HepG2 (cell line): ENCODE measurements at regions not wholly inside any gene's neighbourhood (a gene's known extent, or its start where the extent isn't known, plus 50 kb on each side); places are given as distances from the start of the nearest gene placed in this dataset.
A peak's percentile ranks its signal among the peaks of the same experiment; 100 is the strongest.

ENCODE experiments used
- ATAC-seq: fragments of 200-7000 bp; cut with Tn5 transposase; 3 replicates; pipeline ENCODE4 v1.9.1; 2020; ENCODE audit warnings: mild to moderate bottlenecking, moderate library complexity
- BruUV-seq: library from RNA; stranded (reverse); fragments of 400-500 nt; replicated peaks from 2 replicates; lab custom pipeline; 2021; lab: Mats Ljungman, UMichigan
- CTCF ChIA-PET: fragments of 300-600 bp; formaldehyde crosslinking; extraction: SDS; loops from one replicate; lab custom pipeline; 2021; ENCODE audit warnings: low total read pairs, inconsistent platforms, low intra/inter-chr PET ratio; lab: Yijun Ruan, JAX
- POLR2A ChIA-PET: fragments of 350-600 bp; sonication (Branson Sonifier 250); formaldehyde crosslinking; loops from one replicate; lab custom pipeline; 2020; ENCODE audit warnings: antibody characterized with exemption, inconsistent platforms; lab: Yijun Ruan, JAX
- DNase-seq: peaks from one replicate; pipeline ENCODE4 v3.0.0-alpha.2; 2015; ENCODE audit warnings: low spot score
- FAIRE-seq: peaks from 3 replicates; lab custom pipeline; 2011; peaks lifted over from hg19 to GRCh38; lab: Jason Lieb, UNC
- H2AFZ ChIP-seq: one replicate; pipeline ENCODE4 v1.6.1; 2011; ENCODE audit warnings: low read length, inconsistent platforms
- H3K27ac ChIP-seq: fragments of 300-600 bp; 3 replicates; pipeline ENCODE4 v1.8.0; 2011; ENCODE audit warnings: mixed run types, mild to moderate bottlenecking, mixed read lengths, low read length, inconsistent platforms; ENCODE audit not compliant: insufficient read depth; ENCODE audit errors: extremely low read length
- H3K27me3 ChIP-seq, 2 experiments: fragments of 200-600 bp in 1 of 2; 2 replicates in 1 of 2; 3 replicates in 1 of 2; pipeline versions ENCODE4 v1.6.0 to v1.8.0; 2011; ENCODE audit warnings: low read length in 2 of 2, mild to moderate bottlenecking in 2 of 2, moderate library complexity in 2 of 2, inconsistent platforms in 1 of 2; ENCODE audit not compliant: insufficient read depth in 2 of 2, control insufficient read depth in 1 of 2
- H3K36me3 ChIP-seq, 2 experiments: fragments of 200-600 bp in 1 of 2; replicated peaks in 1 of 2; 2 replicates in 1 of 2; 3 replicates in 1 of 2; pipeline versions ENCODE4 v1.5.1 to v1.8.0; 2011; ENCODE audit warnings: low read length in 2 of 2, inconsistent platforms in 1 of 2; ENCODE audit not compliant: insufficient read depth in 2 of 2, control insufficient read depth in 1 of 2
- H3K4me1 ChIP-seq: 2 replicates; pipeline ENCODE4 v1.5.1; 2012; ENCODE audit warnings: low read length, inconsistent platforms; ENCODE audit not compliant: insufficient read depth
- H3K4me2 ChIP-seq: 2 replicates; pipeline ENCODE4 v1.6.0; 2011; ENCODE audit warnings: low read depth, low read length, inconsistent platforms
- H3K4me3 ChIP-seq, 3 experiments: fragments of 200-600 bp in 1 of 3; sonication (generic), shearing (Covaris generic) in 1 of 3; replicated peaks in 1 of 3; 2 replicates each; pipeline ENCODE4 v1.5.1; 2011 to 2016; ENCODE audit warnings: low read length in 3 of 3, inconsistent platforms in 2 of 3, low read depth in 2 of 3, mild to moderate bottlenecking in 2 of 3, control low read depth in 1 of 3, mixed read lengths in 1 of 3; ENCODE audit not compliant: insufficient read depth in 1 of 3
- H3K79me2 ChIP-seq: one replicate; pipeline ENCODE4 v1.6.1; 2011; ENCODE audit warnings: low read length, inconsistent platforms; ENCODE audit not compliant: insufficient read depth
- H3K9ac ChIP-seq: 2 replicates; pipeline ENCODE4 v1.6.0; 2011; ENCODE audit warnings: mild to moderate bottlenecking, low read depth, low read length, inconsistent platforms; ENCODE audit not compliant: insufficient read depth
- H3K9me3 ChIP-seq: 2 replicates; pipeline ENCODE4 v1.5.1; 2012; ENCODE audit warnings: mild to moderate bottlenecking, low read length
- H4K20me1 ChIP-seq: 2 replicates; pipeline ENCODE4 v1.6.0; 2011; ENCODE audit warnings: inconsistent platforms, mild to moderate bottlenecking, low read length, moderate library complexity; ENCODE audit not compliant: insufficient read depth
- ATF7 ChIP-seq, 2 experiments: fragments of 450-650 bp in 1 of 2; sonication (generic) in 1 of 2; formaldehyde crosslinking in 1 of 2; IDR thresholded peaks; 2 replicates each; pipeline versions ENCODE4 v1.4.0 to v1.6.1; 2016 to 2020; ENCODE audit warnings: antibody characterized with exemption in 1 of 2, mild to moderate bottlenecking in 1 of 2, missing genetic modification reagents in 1 of 2
- CCDC6 ChIP-seq: sonication (generic); formaldehyde crosslinking; IDR thresholded peaks from 2 replicates; pipeline ENCODE4 v1.8.1; 2022; ENCODE audit warnings: mild to moderate bottlenecking, missing genetic modification reagents, moderate library complexity
- FOXJ3 ChIP-seq: sonication (generic); formaldehyde crosslinking; IDR thresholded peaks from 2 replicates; pipeline ENCODE4 v1.4.0; 2020; ENCODE audit warnings: missing genetic modification reagents, mild to moderate bottlenecking, borderline replicate concordance
- NFE2L2 ChIP-seq: fragments of 150-350 bp; IDR thresholded peaks from 2 replicates; pipeline ENCODE4 v1.6.1; 2014; ENCODE audit warnings: low read length
- NPAS2 ChIP-seq: sonication (generic); formaldehyde crosslinking; IDR thresholded peaks from 2 replicates; pipeline ENCODE4 v1.8.0; 2022; ENCODE audit warnings: mild to moderate bottlenecking, missing genetic modification reagents, borderline replicate concordance
- RBM39 ChIP-seq: fragments of 200-400 bp; formaldehyde crosslinking; IDR thresholded peaks from one replicate; pipeline ENCODE4 v1.6.1; 2018; ENCODE audit warnings: antibody characterized with exemption, mild to moderate bottlenecking, low read depth, low read length; ENCODE audit not compliant: poor library complexity, severe bottlenecking
- SIX1 ChIP-seq: sonication (generic); formaldehyde crosslinking; IDR thresholded peaks from 2 replicates; pipeline ENCODE4 v1.4.0; 2020; ENCODE audit warnings: missing genetic modification reagents, borderline replicate concordance
- TGIF2 ChIP-seq: IDR thresholded peaks from 2 replicates; pipeline ENCODE4 v1.6.1; 2016; ENCODE audit warnings: control low read depth, missing compliant biosample characterization
- ZBTB3 ChIP-seq: sonication (generic); formaldehyde crosslinking; IDR thresholded peaks from 2 replicates; pipeline ENCODE4 v1.4.0; 2020; ENCODE audit warnings: low read depth, mild to moderate bottlenecking, moderate library complexity, missing genetic modification reagents, borderline replicate concordance
- ZMYM3 ChIP-seq: sonication (generic); formaldehyde crosslinking; IDR thresholded peaks from 2 replicates; pipeline ENCODE4 v1.5.1; 2020; ENCODE audit warnings: mild to moderate bottlenecking, missing genetic modification reagents
- ZNF383 ChIP-seq: sonication (generic); formaldehyde crosslinking; IDR thresholded peaks from 2 replicates; pipeline ENCODE4 v1.4.0; 2020; ENCODE audit warnings: missing genetic modification reagents, mild to moderate bottlenecking, borderline replicate concordance
- ZNF749 ChIP-seq: sonication (generic); formaldehyde crosslinking; IDR thresholded peaks from 2 replicates; pipeline ENCODE4 v1.8.0; 2022; ENCODE audit warnings: mild to moderate bottlenecking, missing genetic modification reagents, moderate library complexity, borderline replicate concordance
- ZNF792 ChIP-seq: IDR thresholded peaks from 2 replicates; pipeline ENCODE4 v1.6.1; 2016
- ZZZ3 ChIP-seq: sonication (generic); formaldehyde crosslinking; IDR thresholded peaks from 2 replicates; pipeline ENCODE4 v1.4.0; 2020; ENCODE audit warnings: missing genetic modification reagents, mild to moderate bottlenecking, borderline replicate concordance
- WGBS: methylation state at CpG from one replicate; pipeline ENCODE4 v1.1.6; 2017; ENCODE audit warnings: low lambda C conversion rate; 5-methylcytosine and 5-hydroxymethylcytosine counted together
- in situ Hi-C: cut with HindIII; loops from 2 replicates; pipeline ENCODE4 v1.10.0; 2017; ENCODE audit warnings: low pct_unique_long_range_greater_than_20kb; ENCODE audit not compliant: extremely low pct_ligation_motif_present
- intact Hi-C: fragments of 100-400 bp; cut with micrococcal nuclease; formaldehyde crosslinking; loops from one replicate; pipeline ENCODE4 v1.10.0; 2022; ENCODE audit not compliant: unreplicated experiment
- TF ChIP-seq, protein P1 (sequence below): sonication (generic); formaldehyde crosslinking; IDR thresholded peaks from 2 replicates; pipeline ENCODE4 v1.4.0; 2020; ENCODE audit warnings: missing genetic modification reagents

DNA sequence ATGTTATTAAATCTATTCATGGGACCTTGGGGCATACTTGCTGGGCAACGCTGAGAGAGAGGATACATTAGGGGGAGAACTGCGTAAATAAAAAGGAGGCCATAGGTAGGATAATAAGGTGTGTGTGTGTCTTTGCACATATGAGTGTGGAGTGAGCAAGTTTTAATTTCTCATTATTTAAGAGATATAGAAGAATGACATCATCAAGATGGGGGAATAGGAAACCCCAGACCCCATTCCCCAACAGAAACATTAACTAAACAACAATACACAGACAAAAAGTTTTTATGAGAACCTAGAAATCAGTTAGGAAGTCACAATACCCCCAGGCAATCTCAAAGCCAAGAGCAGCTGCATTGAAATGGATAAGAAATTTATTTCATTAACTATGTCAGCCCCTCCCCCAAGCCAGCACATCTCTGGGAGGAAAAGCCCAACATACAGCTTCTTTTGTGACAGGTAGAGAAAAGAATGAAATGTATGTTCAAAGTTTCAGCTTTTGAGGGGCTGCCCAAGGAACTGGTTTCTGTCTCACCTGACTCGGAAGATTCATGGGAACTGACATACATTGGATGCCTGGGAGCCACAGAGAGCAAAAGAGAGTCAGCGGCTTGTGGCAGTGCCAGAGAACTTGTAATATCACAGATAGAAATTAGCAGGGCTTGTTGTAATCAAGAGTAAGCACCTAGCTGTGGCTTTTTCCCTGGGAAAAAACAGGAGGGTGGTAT, 234.3 kb upstream of the NFIA start:
- Histone ChIP-seq H3K9me3 (no peaks in the 10 kb centered on the region), H3K27ac (no peak overlapping the region), H3K79me2 (no peaks in the 10 kb centered on the region), H3K4me2 (no peak overlapping the region), H3K27me3 (no peaks in the 10 kb centered on the region; a peak in 1 of 5 replicates), H3K4me3 (no peak overlapping the region), H4K20me1 (no peaks in the 10 kb centered on the region), H3K4me1 (no peaks in the 10 kb centered on the region), H3K36me3 (no peaks in the 10 kb centered on the region), H2AFZ (no peak overlapping the region), H3K9ac (no peak overlapping the region)
- ChIA-PET CTCF (interaction anchor here (0.9 to 1.3 kb wide), 4 partner anchors 195 to 1004 kb away, joined by 3 to 8 read pairs (median 4); no protein-coding TSS in a partner anchor), POLR2A (no interaction called here)
- WGBS, result 45% methylated on average over 4 of the region's 4 CpGs
- BruUV-seq, result no TSS peak
- TF ChIP-seq ATF7 (IDR thresholded peaks at IDR 0.05) (peak; percentile 86), ATF7 (CRISPR knock-in tag; IDR thresholded peaks at IDR 0.05) (no peak), ZNF383 (CRISPR knock-in tag) (no peak), CCDC6 (CRISPR knock-in tag) (no peak), ZBTB3 (CRISPR knock-in tag) (no peak)
- no peak for FAIRE-seq
- intact Hi-C loops (loop anchor here (1.0 to 5.0 kb wide), 3 partner anchors 194 to 740 kb away; no protein-coding TSS in a partner anchor), in situ Hi-C loops (no loop called here)
- ATAC-seq, result no peak
- no peak for DNase-seq

DNA sequence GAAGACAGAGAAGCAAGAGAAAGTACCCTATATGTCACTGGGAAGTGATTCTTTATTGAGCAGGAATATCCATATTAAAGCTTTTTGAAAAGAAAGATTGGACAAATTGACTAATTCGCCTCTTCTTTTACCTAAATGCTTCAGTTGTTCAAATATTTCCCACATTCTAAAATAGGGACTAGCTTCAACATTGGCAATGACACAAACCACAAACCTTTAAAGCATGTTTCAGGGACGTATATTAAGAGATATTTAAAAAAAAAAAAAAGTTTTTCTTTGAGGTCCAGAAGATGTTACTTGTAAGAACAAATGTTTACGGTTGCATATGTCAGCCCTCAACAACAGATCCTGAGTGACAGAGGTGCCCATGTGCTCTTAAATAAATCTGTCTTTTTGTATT, 235.0 kb upstream of the NFIA start:
- ChIA-PET CTCF (no interaction called here), POLR2A (no interaction called here)
- no peak overlapping the region for H3K4me3 ChIP-seq
- H3K79me2 ChIP-seq, result no peaks in the 10 kb centered on the region
- no peak overlapping the region for H3K27ac ChIP-seq
- H4K20me1 ChIP-seq, result no peaks in the 10 kb centered on the region
- no peak overlapping the region for H2AFZ ChIP-seq
- no peaks in the 10 kb centered on the region for H3K4me1 ChIP-seq
- WGBS, result 13% methylated on average over 3 of the region's 3 CpGs
- DNase-seq (no peak), ATAC-seq (no peak), FAIRE-seq (no peak)
- no peaks in the 10 kb centered on the region for H3K36me3 ChIP-seq
- intact Hi-C loops (loop anchor here (5.0 kb wide), 2 partner anchors 195 to 605 kb away; no protein-coding TSS in a partner anchor), in situ Hi-C loops (no loop called here)
- H3K9ac ChIP-seq, result no peak overlapping the region
- no TSS peak for BruUV-seq
- TF ChIP-seq ZMYM3 (CRISPR knock-in tag), result no peak
- TF ChIP-seq, protein P1, sequence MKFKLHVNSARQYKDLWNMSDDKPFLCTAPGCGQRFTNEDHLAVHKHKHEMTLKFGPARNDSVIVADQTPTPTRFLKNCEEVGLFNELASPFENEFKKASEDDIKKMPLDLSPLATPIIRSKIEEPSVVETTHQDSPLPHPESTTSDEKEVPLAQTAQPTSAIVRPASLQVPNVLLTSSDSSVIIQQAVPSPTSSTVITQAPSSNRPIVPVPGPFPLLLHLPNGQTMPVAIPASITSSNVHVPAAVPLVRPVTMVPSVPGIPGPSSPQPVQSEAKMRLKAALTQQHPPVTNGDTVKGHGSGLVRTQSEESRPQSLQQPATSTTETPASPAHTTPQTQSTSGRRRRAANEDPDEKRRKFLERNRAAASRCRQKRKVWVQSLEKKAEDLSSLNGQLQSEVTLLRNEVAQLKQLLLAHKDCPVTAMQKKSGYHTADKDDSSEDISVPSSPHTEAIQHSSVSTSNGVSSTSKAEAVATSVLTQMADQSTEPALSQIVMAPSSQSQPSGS (CRISPR knock-in tag), result no peak
- no peak for TF ChIP-seq ZNF749 (CRISPR knock-in tag)
- TF ChIP-seq ZNF792, result no peak
- no peak for TF ChIP-seq NPAS2 (CRISPR knock-in tag)
- no peak for TF ChIP-seq FOXJ3 (CRISPR knock-in tag)
- no peak for TF ChIP-seq RBM39
- no peak for TF ChIP-seq SIX1 (CRISPR knock-in tag)
- TF ChIP-seq TGIF2 (CRISPR knock-in tag), result no peak
- no peak for TF ChIP-seq NFE2L2
- TF ChIP-seq ZZZ3 (CRISPR knock-in tag), result no peak
- H3K4me2 ChIP-seq, result no peak overlapping the region
- no peaks in the 10 kb centered on the region for H3K9me3 ChIP-seq
- H3K27me3 ChIP-seq, result no peaks in the 10 kb centered on the region; a peak in 1 of 5 replicates
